C4-2B (cell line): ENCODE measurements at regions not wholly inside any gene's neighbourhood (a gene's known extent, or its start where the extent isn't known, plus 50 kb on each side); places are given as distances from the start of the nearest gene placed in this dataset.
A peak's percentile ranks its signal among the peaks of the same experiment; 100 is the strongest.

Experiments used
- H3K27ac ChIP-seq: fragments of 450-650 bp; 2 replicates; pipeline ENCODE4 v1.5.1; 2017
- CTCF ChIP-seq: fragments of 450-650 bp; conservative IDR thresholded peaks from 2 replicates; pipeline ENCODE4 v1.5.1; 2017; ENCODE audit warnings: mild to moderate bottlenecking
- ZFX ChIP-seq: fragments of 450-650 bp; IDR thresholded peaks from 2 replicates; pipeline ENCODE4 v1.6.1; 2017

GRCh38 chr15:39265261-39265660, 315.6 kb upstream of the THBS1 start:
- H3K27ac ChIP-seq: no peak overlapping the region
- TF ChIP-seq CTCF (no peak), ZFX (no peak)

DNA sequence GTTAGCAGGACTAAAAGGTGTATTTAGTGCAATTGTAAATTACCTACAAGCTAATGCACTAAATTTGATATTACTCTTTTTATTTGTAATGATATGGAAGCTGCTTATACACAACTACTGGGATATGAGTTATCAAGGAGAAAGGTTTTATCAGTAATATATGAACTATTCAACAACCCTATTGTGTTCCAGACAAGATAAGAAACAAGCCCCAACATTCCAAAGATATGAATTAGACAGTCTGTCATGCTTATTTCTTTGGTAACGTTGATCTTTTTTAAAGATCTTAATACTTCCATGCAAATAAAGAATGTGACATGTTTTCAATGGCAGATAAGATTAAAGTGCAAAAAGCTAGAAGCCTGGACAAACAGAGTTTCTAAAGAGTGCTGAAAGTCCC, 314.0 kb upstream of the THBS1 start:
- TF ChIP-seq ZFX (no peak), CTCF (no peak)
- no peak overlapping the region for H3K27ac ChIP-seq

- H3K27ac ChIP-seq: no peak overlapping the region
- TF ChIP-seq CTCF (no peak), ZFX (no peak)
Observed at GRCh38 chr15:39267685-39268084, 313.2 kb upstream of the THBS1 start.

GRCh38 chr15:39269352-39269751, 311.5 kb upstream of the THBS1 start:
- H3K27ac ChIP-seq: peak overlapping the region; percentile 18; the same call in 1 of the 2 replicates
- TF ChIP-seq ZFX: no peak
- TF ChIP-seq CTCF: no peak

DNA sequence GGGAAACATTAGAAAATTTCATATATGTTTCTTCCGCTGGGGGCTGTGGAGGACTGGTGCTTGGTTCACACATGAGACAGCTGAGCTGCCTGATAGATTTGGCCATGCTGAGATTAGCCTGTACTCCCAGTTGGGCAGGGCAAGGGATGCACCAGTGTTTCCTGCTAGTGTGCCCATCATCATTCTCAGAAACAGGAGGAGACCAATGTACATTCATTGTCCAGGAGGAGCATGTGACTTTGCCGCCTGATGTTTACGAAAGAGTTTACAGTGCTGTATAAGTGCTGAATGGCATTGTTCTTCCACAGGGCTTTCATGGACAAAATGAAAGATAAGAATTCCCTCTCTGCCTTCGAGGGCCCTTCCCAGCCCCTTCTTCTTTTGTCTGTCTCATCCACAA, 311.1 kb upstream of the THBS1 start:
- H3K27ac ChIP-seq: peak overlapping the region; percentile 18; the same call in 1 of the 2 replicates

GRCh38 chr15:39270221-39270855, 310.5 kb upstream of the THBS1 start:
- no peak overlapping the region; the same call in 1 of the 2 replicates for H3K27ac ChIP-seq

More for the DNA sequence above, 311.1 kb upstream of the THBS1 start:
- TF ChIP-seq CTCF: no peak
- TF ChIP-seq ZFX: no peak

GRCh38 chr15:39270934-39271333, 309.9 kb upstream of the THBS1 start:
- H3K27ac ChIP-seq: no peak overlapping the region; the same call in 1 of the 2 replicates
- no peak for TF ChIP-seq CTCF
- TF ChIP-seq ZFX: no peak

More at GRCh38 chr15:39270221-39270855, 310.5 kb upstream of the THBS1 start:
- no peak for TF ChIP-seq ZFX

DNA sequence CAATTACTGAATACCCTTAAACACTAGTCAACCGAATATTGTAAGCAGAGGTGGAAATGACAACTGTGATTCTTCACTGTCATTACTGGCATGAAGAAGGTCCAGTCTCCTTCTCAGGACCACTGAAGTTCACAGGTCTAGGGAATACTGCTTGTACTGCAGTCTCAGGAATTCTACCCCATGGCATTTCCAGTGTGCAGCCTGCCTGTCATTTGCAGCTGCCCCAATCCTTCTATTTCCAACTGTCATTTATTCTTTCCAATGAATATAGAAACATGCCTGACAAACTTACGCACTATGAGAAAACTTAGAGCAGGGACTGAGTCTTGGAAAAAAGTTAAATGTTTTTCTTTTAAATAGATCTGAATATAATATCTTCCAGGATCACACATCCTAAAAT, 308.0 kb upstream of the THBS1 start:
- TF ChIP-seq CTCF (no peak), ZFX (no peak)
- H3K27ac ChIP-seq: peak overlapping the region; percentile 86; the same call in 1 of the 2 replicates
